Kasumi-1 (cell line): ENCODE measurements at regions not wholly inside any gene's neighbourhood (a gene's known extent, or its start where the extent isn't known, plus 50 kb on each side); places are given as distances from the start of the nearest gene placed in this dataset.
A peak's percentile ranks its signal among the peaks of the same experiment; 100 is the strongest.
"Not testable (repeated sequence)": the region's sequence is repeated elsewhere in the genome, so short reads cannot be mapped to it uniquely, and the experiment has no call there.

Experiments
- DNase-seq, 2 experiments: peaks; one replicate each; lab custom pipeline; 2025; lab: John Stamatoyannopoulos, UW

DNA sequence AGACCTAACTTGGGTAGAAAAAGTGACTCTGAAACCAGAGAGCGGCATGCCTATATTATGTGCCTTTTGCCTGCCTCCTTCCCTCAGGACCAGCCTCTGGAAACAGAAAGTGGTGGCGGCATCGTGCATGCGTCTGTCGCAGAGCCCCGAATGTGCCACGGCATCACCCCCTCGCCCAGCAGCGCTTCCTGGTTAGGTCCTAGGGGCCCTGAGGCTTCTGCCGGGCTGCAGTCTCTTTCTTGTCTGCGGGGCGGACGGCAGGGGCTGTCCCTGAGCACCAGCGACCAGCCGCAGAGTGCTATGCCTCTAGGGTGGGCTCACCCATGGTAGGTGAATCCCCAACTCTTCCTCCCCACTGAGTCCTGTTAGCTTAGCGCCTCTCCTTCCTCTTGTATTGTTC, 68.7 kb downstream of the VSIG4 start:
- no peak for DNase-seq

DNA sequence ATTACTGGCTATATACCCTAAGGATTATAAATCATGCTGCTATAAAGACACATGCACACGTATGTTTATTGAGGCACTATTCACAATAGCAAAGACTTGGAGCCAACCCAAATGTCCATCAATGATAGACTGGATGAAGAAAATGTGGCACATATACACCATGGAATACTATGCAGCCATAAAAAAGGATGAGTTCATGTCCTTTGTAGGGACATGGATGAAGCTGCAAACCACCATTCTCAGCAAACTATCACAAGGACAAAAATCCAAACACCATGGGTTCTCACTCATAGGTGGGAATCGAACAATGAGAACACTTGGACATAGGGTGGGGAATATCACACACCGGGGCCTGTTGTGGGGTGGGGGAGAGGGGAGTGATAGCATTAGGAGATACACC, 72.7 kb downstream of the VSIG4 start:
- DNase-seq, result not testable (repeated sequence)

DNA sequence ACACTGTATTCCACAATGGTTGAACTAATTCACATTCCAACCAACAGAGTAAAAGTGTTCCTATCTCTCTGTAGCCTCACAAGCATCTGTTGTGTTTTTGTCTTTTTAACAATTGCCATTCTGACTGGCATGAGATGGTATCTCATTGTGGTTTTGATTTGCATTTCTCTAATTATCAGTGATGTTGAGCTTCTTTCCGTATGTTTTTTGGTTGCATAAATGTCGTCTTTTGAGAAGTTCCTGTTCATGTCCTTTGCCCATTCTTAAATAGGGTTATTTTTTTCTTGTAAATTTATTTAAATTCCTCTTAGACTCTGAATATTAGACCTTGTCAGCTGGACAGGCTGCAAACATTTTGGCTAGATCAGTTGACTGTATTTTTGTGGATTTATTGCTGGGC, 78.2 kb downstream of the VSIG4 start:
- DNase-seq, result no peak

DNA sequence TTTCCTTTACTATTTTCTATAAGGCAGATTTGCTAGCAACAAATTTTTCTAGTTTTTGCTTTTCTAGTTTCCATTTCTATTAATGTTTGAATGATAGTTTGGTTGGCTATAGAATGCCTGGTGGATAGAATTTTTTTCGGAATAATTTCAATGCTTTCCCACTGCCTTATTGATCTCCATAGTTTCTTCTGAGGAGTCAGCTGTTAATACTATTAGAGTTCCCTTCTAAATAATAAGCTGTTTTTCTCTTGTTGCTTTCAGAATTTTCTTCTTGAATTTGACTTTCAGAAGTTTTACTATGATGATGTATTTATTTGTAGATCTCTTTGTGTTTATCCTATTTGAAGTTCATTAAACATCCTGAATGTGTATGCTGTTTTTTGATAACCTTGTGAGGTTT, 91.8 kb downstream of the VSIG4 start:
- peak in 1 of 2 experiments; percentile 3 for DNase-seq

DNA sequence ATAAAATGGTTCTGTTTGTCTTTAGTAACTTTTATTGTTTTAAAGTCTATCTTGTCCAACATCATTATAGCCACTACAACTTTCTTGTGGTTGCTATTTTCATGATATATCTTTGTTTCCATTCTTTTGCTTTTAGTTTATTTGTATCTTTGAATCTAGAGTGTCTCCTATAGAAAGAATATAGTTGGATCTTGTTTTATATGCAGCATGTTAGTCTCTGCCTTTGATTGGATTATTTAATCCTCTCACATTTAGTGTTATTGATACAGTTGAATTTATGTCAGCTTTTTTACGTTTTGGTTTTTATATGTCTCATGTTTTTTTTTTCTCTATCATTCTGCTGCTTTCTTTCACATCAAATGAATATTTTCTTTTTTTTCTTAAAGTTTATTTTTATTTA, 98.1 kb downstream of the VSIG4 start:
- DNase-seq, result no peak

- DNase-seq, result no peak
Observed at GRCh38 chrX:65933085-65933589, 106.7 kb downstream of the VSIG4 start.

- DNase-seq, result peak in 1 of 2 experiments; percentile 1
Observed at GRCh38 chrX:65932173-65933084, 107.5 kb downstream of the VSIG4 start.

DNA sequence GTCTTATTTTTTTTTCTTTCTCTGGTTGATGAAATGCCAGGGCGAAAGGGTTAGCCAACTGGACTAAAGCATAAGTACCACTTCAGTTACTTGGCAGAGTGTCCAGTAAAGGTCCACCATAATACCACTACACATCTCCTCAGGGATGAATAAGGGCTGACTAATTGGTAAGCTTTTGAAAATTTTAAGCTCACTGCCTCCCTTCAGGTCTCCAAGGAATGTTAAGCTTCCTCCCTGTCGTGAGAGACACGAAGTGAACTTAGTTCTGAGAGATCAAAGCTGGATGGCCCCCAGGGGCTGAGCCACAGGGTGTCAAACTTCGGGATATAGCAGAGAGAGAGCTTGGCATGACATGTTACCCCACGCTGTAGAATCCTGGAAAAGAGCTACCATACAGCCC, 111.4 kb downstream of the VSIG4 start:
- DNase-seq, result no peak

GRCh38 chrX:65927386-65927785, 112.5 kb downstream of the VSIG4 start:
- DNase-seq, result not testable (repeated sequence)

DNA sequence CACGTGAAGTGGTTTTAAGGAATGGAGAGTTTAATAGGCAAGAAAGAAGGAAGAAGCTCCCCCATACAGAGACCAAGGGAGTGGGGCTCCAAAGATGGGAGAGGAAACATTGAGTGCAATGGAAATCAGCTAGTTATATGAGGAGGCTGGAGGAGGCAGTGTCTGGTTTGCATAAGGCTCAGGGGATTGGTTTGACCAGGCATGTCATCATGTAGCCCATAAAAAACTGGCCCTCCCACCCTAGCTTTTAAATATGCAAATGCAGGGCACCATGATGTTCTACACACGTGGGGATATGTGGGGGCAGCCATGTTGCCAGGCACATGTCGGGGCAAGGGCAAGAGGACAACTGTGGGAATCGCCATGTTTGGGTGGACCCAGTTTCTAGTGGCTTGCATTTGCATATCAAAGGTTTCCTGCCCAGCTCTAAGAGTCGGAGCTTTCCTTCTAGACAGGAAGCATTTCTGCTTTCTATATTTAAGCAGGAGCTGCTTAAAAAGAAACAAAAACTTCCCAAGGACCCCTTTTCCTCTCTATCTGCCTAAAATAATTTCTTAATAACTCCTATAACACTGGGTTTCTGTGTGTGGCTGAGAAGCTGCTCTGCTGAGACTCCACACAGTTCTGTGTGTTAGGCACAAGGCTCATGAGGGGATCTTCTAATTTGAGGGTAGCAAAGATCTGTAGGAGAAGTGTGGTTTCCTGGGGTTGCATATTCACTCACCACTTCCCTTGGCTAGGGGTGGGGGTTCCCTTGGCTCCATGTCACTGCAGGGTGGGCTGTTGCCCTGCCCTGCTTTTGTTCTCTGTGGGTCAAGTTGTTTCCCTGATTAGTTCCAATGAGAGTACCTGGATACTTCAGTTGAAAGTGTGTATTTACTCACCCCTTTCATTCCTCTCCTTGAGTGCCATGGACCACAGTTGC, 113.5 kb downstream of the VSIG4 start:
- peak; percentile 72 to 73 for DNase-seq

GRCh38 chrX:65925592-65925991, 114.3 kb downstream of the VSIG4 start:
- no peak for DNase-seq

- peak in 1 of 2 experiments; percentile 8 for DNase-seq
Observed at GRCh38 chrX:65925005-65925404, 114.9 kb downstream of the VSIG4 start.

DNA sequence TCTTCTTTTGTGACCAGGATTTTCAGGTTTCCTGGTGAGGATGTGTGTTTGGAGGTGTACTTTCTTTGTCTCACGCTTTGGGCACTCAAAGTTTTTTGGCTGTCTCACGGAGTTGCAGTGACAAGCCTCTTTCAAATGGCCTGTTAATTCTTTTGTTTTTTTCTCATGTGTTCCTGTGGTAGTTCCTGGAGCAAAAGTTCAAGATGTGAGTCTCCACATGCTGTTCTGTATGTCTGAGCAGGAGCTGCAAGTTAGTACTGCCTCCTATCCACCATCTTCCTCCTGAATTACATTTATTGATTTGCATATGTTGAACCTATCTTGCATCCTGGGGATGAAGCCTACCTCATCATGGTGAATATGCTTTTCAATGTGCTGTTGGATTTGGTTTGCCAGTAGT, 118.5 kb downstream of the VSIG4 start:
- no peak for DNase-seq

GRCh38 chrX:65920620-65921019, 119.3 kb downstream of the VSIG4 start:
- no peak for DNase-seq

DNA sequence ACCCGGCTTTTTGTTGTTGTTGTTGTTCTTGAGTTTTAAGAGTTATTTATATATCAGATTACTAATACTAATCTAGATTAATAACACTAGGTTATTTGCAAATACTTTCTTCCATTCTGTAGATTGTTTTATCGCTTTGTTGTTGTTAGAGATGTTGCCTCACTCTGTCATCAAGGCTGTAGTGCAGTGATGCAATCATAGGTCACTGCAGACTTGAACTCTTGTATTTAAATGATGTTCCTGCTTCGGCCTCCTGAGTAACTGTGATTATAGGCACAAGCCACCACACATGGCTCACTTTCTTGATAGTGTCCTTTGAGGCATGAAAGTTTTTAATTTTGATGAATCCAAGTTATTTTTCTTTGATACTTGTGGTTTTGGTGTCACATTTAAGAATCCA, 129.0 kb downstream of the VSIG4 start:
- DNase-seq, result no peak

GRCh38 chrX:65903750-65904149, 136.1 kb downstream of the VSIG4 start:
- no peak for DNase-seq

GRCh38 chrX:65902011-65902410, 137.9 kb downstream of the VSIG4 start:
- DNase-seq, result no peak

DNA sequence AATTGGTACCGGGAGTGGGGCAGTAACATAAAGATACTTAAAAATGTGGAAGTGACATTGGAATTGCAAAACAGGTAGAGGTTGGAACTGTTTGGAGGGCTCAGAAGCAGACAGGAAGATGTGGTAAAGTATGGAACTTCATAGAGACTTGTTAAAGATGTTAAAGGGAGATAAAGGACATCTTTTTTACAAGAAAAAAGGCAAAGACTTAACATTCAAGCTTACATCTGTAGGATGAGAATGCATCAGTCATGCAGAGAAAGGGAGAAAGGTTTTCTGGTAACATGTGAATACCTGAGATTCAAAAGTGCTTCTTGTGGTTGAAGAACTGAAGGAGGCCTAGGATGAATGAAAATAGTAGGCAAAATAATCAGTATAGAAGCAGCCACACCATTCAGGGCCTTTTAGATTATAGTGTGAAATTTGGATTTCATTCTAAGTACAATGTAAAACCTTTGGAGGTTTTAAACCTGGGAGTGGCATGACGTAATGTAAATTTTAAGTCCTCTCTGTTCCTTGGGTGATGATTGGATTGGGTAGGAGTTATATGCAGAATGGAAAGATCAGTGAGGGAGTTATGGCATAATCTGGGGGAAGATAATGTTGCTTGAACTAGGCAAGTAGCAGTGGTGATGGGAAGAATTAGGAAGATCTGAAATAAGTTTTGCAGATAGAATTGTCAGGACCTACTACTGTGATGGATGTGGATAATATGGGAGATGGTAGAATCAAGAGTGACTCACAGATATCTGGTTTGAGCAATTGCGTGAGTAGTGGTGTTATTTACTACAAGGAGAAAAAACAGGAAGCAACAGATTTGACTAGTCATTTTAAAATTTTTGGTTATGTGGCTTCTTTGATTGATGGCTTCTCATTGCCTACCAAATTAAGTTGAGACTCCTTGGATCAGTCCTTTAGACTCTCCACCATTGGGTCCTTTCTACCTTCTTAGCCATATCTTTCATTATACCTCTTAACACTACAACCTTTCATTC, 138.7 kb downstream of the VSIG4 start:
- DNase-seq, result no peak

- DNase-seq, result no peak
Observed at GRCh38 chrX:65894133-65894532, 145.7 kb downstream of the VSIG4 start.

DNA sequence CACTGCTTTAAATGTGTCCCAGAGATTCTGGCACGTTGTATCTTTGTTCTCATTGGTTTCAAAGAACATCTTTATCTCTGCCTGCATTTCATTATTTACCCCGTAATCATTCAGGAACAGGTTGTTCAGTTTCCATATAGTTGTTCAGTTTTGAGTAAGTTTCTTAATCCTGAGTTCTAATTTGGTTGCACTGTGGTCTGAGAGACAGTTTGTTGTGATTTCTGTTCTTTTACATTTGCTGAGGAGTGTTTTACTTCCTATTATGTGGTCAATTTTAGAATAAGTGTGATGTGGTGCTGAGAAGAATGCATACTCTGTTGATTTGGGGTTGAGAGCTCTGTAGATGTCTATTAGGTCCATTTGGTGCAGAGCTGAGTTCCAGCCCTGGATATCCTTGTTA, 148.1 kb downstream of the VSIG4 start:
- not testable (repeated sequence) for DNase-seq

- not testable (repeated sequence) for DNase-seq
Observed at GRCh38 chrX:65888150-65888549, 151.7 kb downstream of the VSIG4 start.
